ENCODE measurements at regions not wholly inside any gene's neighbourhood (a gene's known extent, or its start where the extent isn't known, plus 50 kb on each side); places are given as distances from the start of the nearest gene placed in this dataset.

DNA sequence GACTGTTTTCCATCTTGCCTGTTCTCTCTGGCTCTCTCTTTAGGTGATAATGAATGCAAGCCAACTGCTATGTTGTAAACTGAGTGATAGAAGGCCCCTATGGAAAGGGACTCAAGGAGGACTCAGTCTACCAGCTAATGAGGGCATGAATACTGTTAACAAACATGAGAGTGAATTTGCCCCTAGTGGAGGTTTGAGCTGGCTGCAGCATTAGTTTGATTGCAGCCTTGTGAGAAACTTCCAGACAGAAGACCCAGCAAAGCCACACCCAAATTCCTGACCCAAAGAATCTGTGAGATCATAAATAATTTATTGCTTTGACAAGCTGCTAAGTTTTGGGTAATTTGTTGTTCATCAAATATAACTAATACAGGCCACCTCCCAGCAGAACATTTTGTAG is 50.0 kb upstream of the PLCB1 start:
- TF ChIP-seq, protein P1, sequence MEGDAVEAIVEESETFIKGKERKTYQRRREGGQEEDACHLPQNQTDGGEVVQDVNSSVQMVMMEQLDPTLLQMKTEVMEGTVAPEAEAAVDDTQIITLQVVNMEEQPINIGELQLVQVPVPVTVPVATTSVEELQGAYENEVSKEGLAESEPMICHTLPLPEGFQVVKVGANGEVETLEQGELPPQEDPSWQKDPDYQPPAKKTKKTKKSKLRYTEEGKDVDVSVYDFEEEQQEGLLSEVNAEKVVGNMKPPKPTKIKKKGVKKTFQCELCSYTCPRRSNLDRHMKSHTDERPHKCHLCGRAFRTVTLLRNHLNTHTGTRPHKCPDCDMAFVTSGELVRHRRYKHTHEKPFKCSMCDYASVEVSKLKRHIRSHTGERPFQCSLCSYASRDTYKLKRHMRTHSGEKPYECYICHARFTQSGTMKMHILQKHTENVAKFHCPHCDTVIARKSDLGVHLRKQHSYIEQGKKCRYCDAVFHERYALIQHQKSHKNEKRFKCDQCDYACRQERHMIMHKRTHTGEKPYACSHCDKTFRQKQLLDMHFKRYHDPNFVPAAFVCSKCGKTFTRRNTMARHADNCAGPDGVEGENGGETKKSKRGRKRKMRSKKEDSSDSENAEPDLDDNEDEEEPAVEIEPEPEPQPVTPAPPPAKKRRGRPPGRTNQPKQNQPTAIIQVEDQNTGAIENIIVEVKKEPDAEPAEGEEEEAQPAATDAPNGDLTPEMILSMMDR (IDR thresholded peaks at IDR 0.05): no peak

More for the DNA sequence above, 50.0 kb upstream of the PLCB1 start:
- ATAC-seq (ENCODE audit: low FRiP score) (no peak), DNase-seq (ENCODE audit: low spot score) (no peak)
